Natural killer cell (primary cell): ENCODE measurements at regions not wholly inside any gene's neighbourhood (a gene's known extent, or its start where the extent isn't known, plus 50 kb on each side); places are given as distances from the start of the nearest gene placed in this dataset.

Experiments used
- ATAC-seq, 3 donors: fragments of 150-1000 bp in 2 of 3; fragments of 200-7000 bp in 1 of 3; cut with Tn5 transposase; 1 replicate in 1 of 3; 2 replicates in 2 of 3; pipeline ENCODE4 v1.10.0; 2021; ENCODE audit warnings: mild to moderate bottlenecking in 2 of 3, moderate library complexity in 2 of 3
- DNase-seq, 2 donors: peaks; one replicate each; pipeline versions ENCODE4 v3.0.0 to v3.0.0-alpha.2; 2013 to 2021; ENCODE audit warnings: mixed read lengths in 1 of 2
- H3K27ac ChIP-seq: one replicate; pipeline ENCODE4 v1.5.1; 2013; ENCODE audit warnings: mild to moderate bottlenecking, low read length
- H3K27me3 ChIP-seq: one replicate; pipeline ENCODE4 v1.6.1; 2013; ENCODE audit warnings: low read length; ENCODE audit not compliant: control insufficient read depth, insufficient read depth
- H3K36me3 ChIP-seq: one replicate; pipeline ENCODE4 v1.6.1; 2013; ENCODE audit warnings: low read length; ENCODE audit not compliant: control insufficient read depth, insufficient read depth
- H3K4me1 ChIP-seq: one replicate; pipeline ENCODE4 v1.6.1; 2013; ENCODE audit warnings: low read length; ENCODE audit not compliant: control insufficient read depth, insufficient read depth
- H3K4me3 ChIP-seq: one replicate; pipeline ENCODE4 v1.5.1; 2013; ENCODE audit warnings: low read length
- H3K9me3 ChIP-seq: one replicate; pipeline ENCODE4 v1.6.1; 2013; ENCODE audit warnings: low read length; ENCODE audit not compliant: control insufficient read depth, insufficient read depth
- H3K27ac Mint-ChIP-seq, 2 donors: one replicate each; pipeline ENCODE4 v1.8.0; 2022; ENCODE audit warnings: mild to moderate bottlenecking in 2 of 2, mixed read lengths in 2 of 2, moderate library complexity in 1 of 2
- H3K27me3 Mint-ChIP-seq, 2 donors: one replicate each; pipeline ENCODE4 v1.8.0; 2022; ENCODE audit warnings: low read depth in 2 of 2, mixed read lengths in 2 of 2
- H3K36me3 Mint-ChIP-seq: one replicate; pipeline ENCODE4 v1.8.0; 2022; ENCODE audit warnings: mixed read lengths
- H3K4me1 Mint-ChIP-seq, 2 donors: one replicate each; pipeline ENCODE4 v1.8.0; 2022; ENCODE audit warnings: mixed read lengths in 2 of 2
- H3K4me3 Mint-ChIP-seq: one replicate; pipeline ENCODE4 v1.8.0; 2022; ENCODE audit warnings: mild to moderate bottlenecking, moderate library complexity, mixed read lengths
- H3K9me3 Mint-ChIP-seq, 2 donors: one replicate each; pipeline ENCODE4 v1.8.0; 2022; ENCODE audit warnings: mixed read lengths in 2 of 2
- CTCF ChIP-seq: fragments of 200-600 bp; IDR thresholded peaks from one replicate; pipeline ENCODE4 v1.8.0; 2022; ENCODE audit warnings: antibody characterized with exemption
- whole genome bisulfite sequencing: methylation state at CpG from one replicate; pipeline ENCODE4 v1.1.7; 2013; ENCODE audit warnings: missing lambda C conversion rate; ENCODE audit not compliant: insufficient coverage; 5-methylcytosine and 5-hydroxymethylcytosine counted together
- intact Hi-C: fragments of 100-400 bp; cut with micrococcal nuclease; formaldehyde crosslinking; loops from one replicate; pipeline ENCODE4 v1.14.2; 2022

GRCh38 chr4:36921476-36922216 is 322.9 kb upstream of the NWD2 start:
- no peaks in the 10 kb centered on the region for H3K4me1 Mint-ChIP-seq
- no peak for ATAC-seq

GRCh38 chr4:36930562-36931111 is 313.9 kb upstream of the NWD2 start:
- no peaks in the 10 kb centered on the region for H3K36me3 ChIP-seq
- TF ChIP-seq CTCF, result no peak
- no peaks in the 10 kb centered on the region for H3K4me1 Mint-ChIP-seq
- intact Hi-C loops, result no loop called here
- DNase-seq (no peak), ATAC-seq (no peak)
- H3K9me3 Mint-ChIP-seq, result peaks cover 2 to 8% of the 10 kb centered on the region in 2 donors
- H3K36me3 Mint-ChIP-seq, result no peaks in the 10 kb centered on the region
- no peak overlapping the region for H3K27ac ChIP-seq
- H3K4me3 Mint-ChIP-seq, result no peak overlapping the region
- H3K9me3 ChIP-seq, result peaks cover 5% of the 10 kb centered on the region
- WGBS, result 80% methylated on average over 1 of the region's 1 CpG
- H3K4me3 ChIP-seq, result no peak overlapping the region
- no peak overlapping the region for H3K27ac Mint-ChIP-seq
- no peaks in the 10 kb centered on the region for H3K4me1 ChIP-seq
- H3K27me3 ChIP-seq, result no peaks in the 10 kb centered on the region
- H3K27me3 Mint-ChIP-seq, result no peaks in the 10 kb centered on the region

More at GRCh38 chr4:36921476-36922216, 322.9 kb upstream of the NWD2 start:
- no peak for DNase-seq
- Histone ChIP-seq H3K9me3 (no peaks in the 10 kb centered on the region), H3K4me1 (no peaks in the 10 kb centered on the region), H3K4me3 (no peak overlapping the region), H3K27ac (no peak overlapping the region), H3K36me3 (no peaks in the 10 kb centered on the region), H3K27me3 (no peaks in the 10 kb centered on the region)
- Mint-ChIP-seq H3K27ac (no peak overlapping the region), H3K9me3 (peaks cover 7 to 10% of the 10 kb centered on the region in 2 donors), H3K36me3 (no peaks in the 10 kb centered on the region), H3K27me3 (no peaks in the 10 kb centered on the region), H3K4me3 (no peak overlapping the region)
- TF ChIP-seq CTCF, result no peak
- intact Hi-C loops, result no loop called here

DNA sequence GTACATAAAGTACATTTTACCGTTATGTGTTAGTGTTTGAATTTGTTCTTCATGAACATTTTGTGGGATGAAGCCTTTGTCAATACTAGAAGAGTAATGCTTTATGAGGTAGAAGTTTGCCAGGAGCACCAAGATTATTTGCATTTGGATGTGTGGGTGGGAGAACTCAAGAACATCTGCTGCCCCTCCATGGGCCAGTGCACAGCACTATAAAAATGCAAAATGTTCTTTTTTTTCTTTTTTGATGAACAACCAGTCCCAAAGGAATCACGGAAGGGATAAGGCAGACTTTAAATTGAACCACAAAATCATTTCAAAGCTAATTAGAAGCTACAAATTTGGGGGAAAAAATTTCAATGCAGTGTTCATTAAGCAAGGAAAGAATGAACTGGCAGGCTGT is 300.3 kb upstream of the NWD2 start:
- H3K27me3 ChIP-seq, result no peaks in the 10 kb centered on the region
- ATAC-seq, result no peak
- H3K4me3 ChIP-seq, result no peak overlapping the region
- Mint-ChIP-seq H3K4me1 (no peaks in the 10 kb centered on the region), H3K4me3 (no peak overlapping the region), H3K27ac (no peak overlapping the region), H3K27me3 (no peaks in the 10 kb centered on the region), H3K9me3 (peaks cover 0 to 11% of the 10 kb centered on the region in 2 donors), H3K36me3 (no peaks in the 10 kb centered on the region)
- no peaks in the 10 kb centered on the region for H3K36me3 ChIP-seq
- no peak for TF ChIP-seq CTCF
- intact Hi-C loops, result no loop called here
- no peaks in the 10 kb centered on the region for H3K9me3 ChIP-seq
- WGBS, result 88% methylated on average over 2 of the region's 2 CpGs
- DNase-seq, result no peak
- H3K4me1 ChIP-seq, result no peaks in the 10 kb centered on the region
- H3K27ac ChIP-seq, result no peak overlapping the region

DNA sequence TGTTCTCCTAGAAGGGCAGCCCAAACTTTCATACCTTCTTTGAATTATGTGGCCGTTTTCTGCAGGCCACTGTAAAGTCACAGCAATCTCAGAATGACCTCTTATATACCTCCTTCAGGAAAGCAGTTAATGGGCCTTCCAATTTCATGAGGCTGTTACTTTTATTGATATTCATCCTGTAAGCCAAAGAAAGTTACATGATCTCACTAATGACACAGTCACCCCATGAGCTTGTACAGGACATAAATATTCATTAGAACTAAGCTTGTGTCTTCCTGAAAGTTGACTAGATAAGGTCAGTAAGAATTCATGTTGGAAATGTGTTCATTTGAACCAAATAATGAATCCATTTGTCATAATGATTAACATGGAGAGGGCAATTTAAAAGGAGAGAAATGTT is 283.1 kb upstream of the NWD2 start:
- H3K4me3 Mint-ChIP-seq, result no peak overlapping the region
- no peaks in the 10 kb centered on the region for H3K36me3 Mint-ChIP-seq
- no peaks in the 10 kb centered on the region for H3K27me3 Mint-ChIP-seq
- H3K4me1 Mint-ChIP-seq, result no peaks in the 10 kb centered on the region
- TF ChIP-seq CTCF, result no peak
- Histone ChIP-seq H3K27me3 (no peaks in the 10 kb centered on the region), H3K27ac (no peak overlapping the region), H3K9me3 (no peaks in the 10 kb centered on the region), H3K36me3 (no peaks in the 10 kb centered on the region), H3K4me1 (no peaks in the 10 kb centered on the region), H3K4me3 (no peak overlapping the region)
- DNase-seq, result no peak
- ATAC-seq, result no peak
- intact Hi-C loops, result no loop called here
- H3K27ac Mint-ChIP-seq, result no peak overlapping the region
- WGBS, result 73% methylated on average over 1 of the region's 1 CpG
- H3K9me3 Mint-ChIP-seq, result peaks cover 2 to 8% of the 10 kb centered on the region in 2 donors
